AG08396 (cell line): ENCODE measurements at regions not wholly inside any gene's neighbourhood (a gene's known extent, or its start where the extent isn't known, plus 50 kb on each side); places are given as distances from the start of the nearest gene placed in this dataset.
"Not testable (repeated sequence)": the region's sequence is repeated elsewhere in the genome, so short reads cannot be mapped to it uniquely, and the experiment has no call there.

Experiments
- DNase-seq: peaks from one replicate; pipeline ENCODE4 v3.0.0; 2012; ENCODE audit warnings: low spot score, mixed read lengths

GRCh38 chr2:111251711-111252110, 131.0 kb downstream of the BCL2L11 start:
- no peak for DNase-seq

- DNase-seq = no peak
Measured at GRCh38 chr2:111252436-111252835, 131.7 kb downstream of the BCL2L11 start.

- DNase-seq = not testable (repeated sequence)
Measured at GRCh38 chr2:111254916-111255315, 134.2 kb downstream of the BCL2L11 start.

GRCh38 chr2:111256628-111257027, 135.9 kb downstream of the BCL2L11 start:
- not testable (repeated sequence) for DNase-seq

GRCh38 chr2:111257607-111258006, 136.9 kb downstream of the BCL2L11 start:
- not testable (repeated sequence) for DNase-seq

GRCh38 chr2:111258318-111258717, 137.6 kb downstream of the BCL2L11 start:
- not testable (repeated sequence) for DNase-seq

GRCh38 chr2:111262627-111263379, 142.1 kb downstream of the BCL2L11 start:
- DNase-seq = not testable (repeated sequence)

- not testable (repeated sequence) for DNase-seq
Measured at GRCh38 chr2:111263380-111264017, 142.8 kb downstream of the BCL2L11 start.

- DNase-seq = not testable (repeated sequence)
Measured at GRCh38 chr2:111264956-111265355, 144.2 kb downstream of the BCL2L11 start.

GRCh38 chr2:111266556-111266955, 145.8 kb downstream of the BCL2L11 start:
- DNase-seq = not testable (repeated sequence)

- DNase-seq = not testable (repeated sequence)
Measured at GRCh38 chr2:111267038-111267437, 146.3 kb downstream of the BCL2L11 start.

GRCh38 chr2:111269761-111270323, 149.1 kb downstream of the BCL2L11 start:
- DNase-seq = not testable (repeated sequence)

- DNase-seq = not testable (repeated sequence)
Measured at GRCh38 chr2:111270569-111270968, 149.9 kb downstream of the BCL2L11 start.

GRCh38 chr2:111271647-111272304, 151.1 kb downstream of the BCL2L11 start:
- not testable (repeated sequence) for DNase-seq

GRCh38 chr2:111273007-111273406, 152.3 kb downstream of the BCL2L11 start:
- not testable (repeated sequence) for DNase-seq

GRCh38 chr2:111275047-111275853, 154.5 kb downstream of the BCL2L11 start:
- DNase-seq = not testable (repeated sequence)

GRCh38 chr2:111275854-111276171, 155.1 kb downstream of the BCL2L11 start:
- DNase-seq = not testable (repeated sequence)

GRCh38 chr2:111278133-111278532, 157.4 kb downstream of the BCL2L11 start:
- not testable (repeated sequence) for DNase-seq

- not testable (repeated sequence) for DNase-seq
Measured at GRCh38 chr2:111280709-111281286, 160.1 kb downstream of the BCL2L11 start.

- not testable (repeated sequence) for DNase-seq
Measured at GRCh38 chr2:111282162-111282561, 161.4 kb downstream of the BCL2L11 start.
